GM23248 (cell line): ENCODE measurements at regions not wholly inside any gene's neighbourhood (a gene's known extent, or its start where the extent isn't known, plus 50 kb on each side); places are given as distances from the start of the nearest gene placed in this dataset.

Experiments
- DNase-seq: peaks from one replicate; pipeline ENCODE4 v3.0.0-alpha.2; 2015
- H2AFZ ChIP-seq: fragments of 200-600 bp; sonication (generic); 2 replicates; pipeline ENCODE4 v1.6.1; 2016; ENCODE audit warnings: antibody characterized with exemption
- H3F3A ChIP-seq: fragments of 200-600 bp; sonication (generic); 2 replicates; pipeline ENCODE4 v1.6.1; 2016; ENCODE audit warnings: mild to moderate bottlenecking, antibody characterized with exemption, mixed run types; ENCODE audit not compliant: insufficient read depth
- H3K27ac ChIP-seq: fragments of 200-600 bp; sonication (generic); 2 replicates; pipeline ENCODE4 v1.5.1; 2016; ENCODE audit warnings: mild to moderate bottlenecking
- H3K27me3 ChIP-seq: fragments of 200-600 bp; sonication (generic); replicated peaks from 2 replicates; pipeline ENCODE4 v1.6.1; 2016; ENCODE audit warnings: mild to moderate bottlenecking; ENCODE audit not compliant: insufficient read depth
- H3K36me3 ChIP-seq: fragments of 200-600 bp; sonication (generic); 2 replicates; pipeline ENCODE4 v1.6.1; 2016; ENCODE audit warnings: low read depth, mild to moderate bottlenecking
- H3K4me1 ChIP-seq: fragments of 200-600 bp; sonication (generic); 2 replicates; pipeline ENCODE4 v1.6.1; 2016; ENCODE audit warnings: mild to moderate bottlenecking; ENCODE audit not compliant: insufficient read depth
- H3K4me2 ChIP-seq: fragments of 200-600 bp; sonication (generic); one replicate; pipeline ENCODE4 v1.6.1; 2016; ENCODE audit warnings: mild to moderate bottlenecking; ENCODE audit not compliant: unreplicated experiment
- H3K4me3 ChIP-seq: fragments of 200-600 bp; sonication (generic); 2 replicates; pipeline ENCODE4 v1.5.1; 2016; ENCODE audit warnings: mild to moderate bottlenecking
- H3K79me2 ChIP-seq: fragments of 200-600 bp; sonication (generic); 2 replicates; pipeline ENCODE4 v1.6.1; 2016; ENCODE audit warnings: mild to moderate bottlenecking; ENCODE audit not compliant: insufficient read depth
- H3K9ac ChIP-seq: fragments of 200-600 bp; sonication (generic); 2 replicates; pipeline ENCODE4 v1.6.1; 2016; ENCODE audit warnings: mild to moderate bottlenecking
- H3K9me2 ChIP-seq: fragments of 200-600 bp; sonication (generic); 2 replicates; pipeline ENCODE4 v1.6.1; 2016; ENCODE audit warnings: mixed run types, mild to moderate bottlenecking, moderate library complexity; ENCODE audit not compliant: insufficient read depth
- H3K9me3 ChIP-seq: fragments of 200-600 bp; sonication (generic); one replicate; pipeline ENCODE4 v1.6.1; 2017; ENCODE audit warnings: low read depth
- H4K20me1 ChIP-seq: fragments of 200-600 bp; sonication (generic); 2 replicates; pipeline ENCODE4 v1.6.0; 2016; ENCODE audit not compliant: insufficient read depth
- EZH2 ChIP-seq: fragments of 200-600 bp; sonication (generic); IDR thresholded peaks from 2 replicates; pipeline ENCODE4 v1.6.1; 2018; ENCODE audit warnings: antibody characterized with exemption, mild to moderate bottlenecking; ENCODE audit not compliant: insufficient read depth, poor library complexity, severe bottlenecking
- EZH2phosphoT487 ChIP-seq: fragments of 200-600 bp; sonication (generic); IDR thresholded peaks from 2 replicates; pipeline ENCODE4 v1.6.1; 2018; ENCODE audit warnings: antibody characterized with exemption, moderate library complexity, mild to moderate bottlenecking, low read depth; ENCODE audit not compliant: insufficient read depth
- WGBS, 2 experiments: methylation state at CpG; one replicate each; pipeline ENCODE4 v1.1.6; 2015 to 2017; ENCODE audit warnings: low lambda C conversion rate in 2 of 2, low coverage in 1 of 2; ENCODE audit errors: missing lambda C conversion rate in 2 of 2; 5-methylcytosine and 5-hydroxymethylcytosine counted together
- in situ Hi-C: fragments of 300-500 bp; cut with MboI; formaldehyde crosslinking; loops from 2 replicates; pipeline ENCODE4 v1.15.0; 2020

DNA sequence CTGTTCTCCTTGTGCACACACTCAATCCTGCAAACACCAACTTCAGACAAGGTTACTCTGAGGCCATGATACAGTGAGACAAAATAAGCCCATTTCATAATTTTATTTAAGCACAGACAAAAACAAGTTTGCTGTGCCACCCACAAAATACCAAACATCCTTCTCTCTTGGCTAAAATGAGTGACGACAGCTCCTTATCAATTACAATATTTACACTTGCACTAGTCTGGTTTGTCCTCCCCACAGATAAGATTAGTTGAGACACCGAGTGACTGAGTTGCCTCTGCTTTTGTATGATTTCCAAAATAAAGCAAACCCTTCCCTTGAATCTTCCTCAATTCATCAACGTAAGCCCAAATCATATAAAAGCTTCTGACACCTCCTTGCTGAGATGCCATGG lies 233.5 kb upstream of the ATP10A start:
- H3K4me1 ChIP-seq = no peaks in the 10 kb centered on the region
- H3K9me2 ChIP-seq = no peaks in the 10 kb centered on the region
- no peaks in the 10 kb centered on the region for H3K9me3 ChIP-seq
- TF ChIP-seq EZH2 (no peak), EZH2phosphoT487 (no peak)
- H3K4me2 ChIP-seq = no peak overlapping the region
- in situ Hi-C loops = no loop called here
- H3K27me3 ChIP-seq = no peaks in the 10 kb centered on the region
- WGBS, 2 experiments = 46 to 50% methylated on average over 3 of the region's 3 CpGs
- no peaks in the 10 kb centered on the region for H3F3A ChIP-seq
- H3K9ac ChIP-seq = no peak overlapping the region
- H4K20me1 ChIP-seq = no peaks in the 10 kb centered on the region
- no peak overlapping the region for H3K4me3 ChIP-seq
- no peak overlapping the region for H3K27ac ChIP-seq
- no peaks in the 10 kb centered on the region for H3K36me3 ChIP-seq
- H2AFZ ChIP-seq = no peak overlapping the region
- DNase-seq = no peak
- H3K79me2 ChIP-seq = no peaks in the 10 kb centered on the region

DNA sequence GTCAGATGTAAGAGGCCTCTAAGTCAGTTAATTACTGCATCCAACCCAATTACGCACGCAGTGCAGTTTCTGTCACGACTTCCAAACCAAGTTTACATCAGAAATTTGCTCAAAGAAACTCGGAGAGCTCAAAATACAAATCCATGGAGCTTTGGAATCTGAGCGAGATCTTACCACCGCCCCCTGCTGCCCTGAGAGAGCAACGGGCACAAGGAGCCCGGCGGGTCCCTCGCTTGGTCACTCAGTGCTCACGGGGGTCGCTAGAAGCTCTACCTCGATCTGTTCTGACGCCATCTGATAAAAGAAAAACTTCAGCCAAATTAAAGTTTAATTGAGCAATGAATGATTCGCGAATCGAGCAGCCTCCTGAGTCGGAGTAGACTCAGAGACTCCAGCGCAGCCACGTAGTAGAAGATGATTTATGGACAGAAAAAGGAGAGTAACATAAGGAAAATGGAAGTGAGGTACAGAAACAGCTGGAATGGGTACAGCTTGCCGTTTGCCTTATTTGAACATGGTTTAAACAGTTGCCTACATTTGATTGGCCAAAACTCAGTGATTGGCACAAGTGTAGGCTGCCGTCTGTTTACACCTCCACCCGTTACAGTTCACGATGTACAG lies 232.7 kb upstream of the ATP10A start:
- Histone ChIP-seq H3K9me3 (no peaks in the 10 kb centered on the region), H3K27me3 (no peaks in the 10 kb centered on the region), H3K9me2 (no peaks in the 10 kb centered on the region), H3K4me1 (no peaks in the 10 kb centered on the region), H3K9ac (no peak overlapping the region), H3K4me3 (no peak overlapping the region), H3F3A (no peaks in the 10 kb centered on the region), H4K20me1 (no peaks in the 10 kb centered on the region), H3K4me2 (no peak overlapping the region), H3K27ac (no peak overlapping the region), H3K79me2 (no peaks in the 10 kb centered on the region), H3K36me3 (no peaks in the 10 kb centered on the region), H2AFZ (no peak overlapping the region)
- in situ Hi-C loops = no loop called here
- peak; percentile 31 for DNase-seq
- 61 to 63% methylated on average over 24 of the region's 24 CpGs for WGBS, 2 experiments
- TF ChIP-seq EZH2phosphoT487 (no peak), EZH2 (no peak)

DNA sequence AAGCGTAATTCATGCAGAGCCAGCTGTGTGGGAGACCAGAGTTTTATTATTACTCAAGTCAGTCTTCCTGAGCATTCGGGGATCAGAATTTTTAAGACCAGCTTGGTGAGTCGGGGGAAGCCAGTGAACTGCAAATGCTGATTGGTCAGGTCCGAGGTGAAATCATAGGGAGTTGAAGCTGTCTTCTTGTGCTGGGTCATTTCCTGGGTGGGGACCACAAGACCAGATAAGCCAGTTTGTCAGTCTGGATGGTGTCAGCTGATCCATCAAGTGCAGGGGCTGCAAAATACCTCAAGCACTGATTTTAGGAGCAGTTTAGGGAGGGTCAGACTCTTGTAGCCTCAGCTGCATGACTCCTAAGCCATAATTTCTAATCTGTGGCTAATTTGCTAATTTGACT lies 228.1 kb upstream of the ATP10A start:
- no peak overlapping the region for H2AFZ ChIP-seq
- no peaks in the 10 kb centered on the region for H3K36me3 ChIP-seq
- H3F3A ChIP-seq = peaks cover 19% of the 10 kb centered on the region
- H3K9me2 ChIP-seq = 0 out of 2 replicates have a peak, but pooled peaks cover 5% of the 10 kb centered on the region
- H3K9me3 ChIP-seq = no peaks in the 10 kb centered on the region
- 77 to 83% methylated on average over 4 of the region's 4 CpGs for WGBS, 2 experiments
- no peak overlapping the region for H3K9ac ChIP-seq
- no peak for DNase-seq
- H3K79me2 ChIP-seq = no peaks in the 10 kb centered on the region
- H3K4me1 ChIP-seq = peaks cover 26% of the 10 kb centered on the region
- H3K27me3 ChIP-seq = no peaks in the 10 kb centered on the region
- no peak overlapping the region for H3K4me2 ChIP-seq
- in situ Hi-C loops = no loop called here
- TF ChIP-seq EZH2phosphoT487 (no peak), EZH2 (no peak)
- H3K27ac ChIP-seq = no peak overlapping the region
- no peak overlapping the region for H3K4me3 ChIP-seq
- H4K20me1 ChIP-seq = no peaks in the 10 kb centered on the region

DNA sequence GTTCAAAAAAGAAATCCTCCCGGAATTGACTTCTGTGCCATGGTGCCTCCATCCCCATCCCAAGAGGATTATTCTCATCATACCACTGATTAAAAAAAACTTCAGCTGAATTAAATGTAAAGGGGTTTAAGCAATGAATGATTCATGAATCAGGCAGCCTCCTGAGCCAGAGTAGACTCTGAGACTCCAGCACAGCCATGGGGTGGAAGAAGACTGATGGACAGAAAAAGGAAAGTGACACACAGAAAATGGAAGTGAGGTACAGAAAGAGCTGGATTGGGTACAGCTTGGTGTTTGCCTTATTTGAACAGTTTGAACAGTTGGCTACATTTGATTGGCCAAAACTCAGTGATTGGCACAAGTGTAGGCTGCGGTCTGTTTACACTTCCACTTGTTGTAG lies 224.8 kb upstream of the ATP10A start:
- TF ChIP-seq EZH2 (no peak), EZH2phosphoT487 (no peak)
- Histone ChIP-seq H3K27ac (peak overlapping the region; percentile 79), H3F3A (peaks cover 28% of the 10 kb centered on the region), H3K4me2 (peak overlapping the region; percentile 58), H3K9me3 (no peaks in the 10 kb centered on the region), H2AFZ (peak overlapping the region; percentile 41; the same call in 1 of the 2 replicates), H4K20me1 (no peaks in the 10 kb centered on the region), H3K4me3 (peak overlapping the region; percentile 44), H3K4me1 (peaks cover 37% of the 10 kb centered on the region), H3K9ac (peak overlapping the region; percentile 58), H3K36me3 (no peaks in the 10 kb centered on the region), H3K79me2 (no peaks in the 10 kb centered on the region), H3K27me3 (no peaks in the 10 kb centered on the region), H3K9me2 (0 out of 2 replicates have a peak, but pooled peaks cover 5% of the 10 kb centered on the region)
- WGBS, 2 experiments = 70 to 86% methylated on average over 2 of the region's 2 CpGs
- peak; percentile 71 for DNase-seq
- in situ Hi-C loops = no loop called here

DNA sequence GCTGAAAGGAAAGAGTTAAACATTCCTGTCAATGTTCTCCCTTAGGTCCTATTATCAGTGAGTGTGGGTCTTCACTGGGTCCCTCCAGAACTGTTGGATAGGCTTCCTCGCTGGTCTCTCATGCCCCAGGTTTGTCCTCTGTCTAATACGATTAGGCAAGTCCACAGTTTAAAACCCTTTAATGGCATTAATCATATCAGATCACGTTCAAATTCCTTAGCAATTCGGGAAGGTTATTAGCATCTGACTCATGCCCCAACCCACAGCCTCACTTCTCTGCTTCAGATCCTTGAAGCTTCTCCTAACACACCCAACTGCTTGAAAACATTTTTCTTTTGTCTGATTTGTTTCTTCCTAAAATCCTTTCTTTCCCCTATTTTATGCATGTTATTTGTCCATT lies 224.3 kb upstream of the ATP10A start:
- Histone ChIP-seq H3K9me2 (0 out of 2 replicates have a peak, but pooled peaks cover 5% of the 10 kb centered on the region), H3K36me3 (no peaks in the 10 kb centered on the region), H3K4me3 (peak overlapping the region; percentile 44), H3K4me2 (peak overlapping the region; percentile 58), H3F3A (peaks cover 33% of the 10 kb centered on the region), H3K27me3 (no peaks in the 10 kb centered on the region), H2AFZ (peak overlapping the region; percentile 41; the same call in 1 of the 2 replicates), H3K9me3 (no peaks in the 10 kb centered on the region), H4K20me1 (no peaks in the 10 kb centered on the region), H3K79me2 (no peaks in the 10 kb centered on the region), H3K9ac (peak overlapping the region; percentile 58), H3K27ac (peak overlapping the region; percentile 79), H3K4me1 (peaks cover 37% of the 10 kb centered on the region)
- TF ChIP-seq EZH2phosphoT487 = no peak
- no peak for TF ChIP-seq EZH2
- in situ Hi-C loops = no loop called here
- peak; percentile 82 for DNase-seq
- 4 to 6% methylated on average over 4 of the region's 4 CpGs for WGBS, 2 experiments
